ENCODE measurements at regions not wholly inside any gene's neighbourhood (a gene's known extent, or its start where the extent isn't known, plus 50 kb on each side); places are given as distances from the start of the nearest gene placed in this dataset.
"Not testable (repeated sequence)": the region's sequence is repeated elsewhere in the genome, so short reads cannot be mapped to it uniquely, and the experiment has no call there.

DNA sequence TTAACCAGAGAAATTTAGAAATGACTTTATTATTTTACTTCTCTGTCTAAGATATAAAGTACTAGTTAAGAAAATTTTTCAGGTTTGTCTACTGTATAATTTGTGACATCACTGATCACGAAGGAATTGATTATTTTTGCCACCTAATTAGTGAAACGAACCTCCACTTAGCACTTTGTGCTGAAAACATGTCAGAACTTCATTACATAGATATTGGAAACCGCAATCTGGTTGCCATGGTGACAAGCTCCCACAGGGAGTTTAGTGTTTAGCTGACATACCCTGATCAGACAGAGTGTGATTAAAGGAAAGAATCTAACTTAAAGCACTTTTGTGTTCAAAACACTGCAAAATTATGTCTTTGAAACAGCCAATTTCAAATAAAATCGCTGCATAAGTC lies 668.4 kb upstream of the CCNG1 start:
- FAIRE-seq, result no peak

DNA sequence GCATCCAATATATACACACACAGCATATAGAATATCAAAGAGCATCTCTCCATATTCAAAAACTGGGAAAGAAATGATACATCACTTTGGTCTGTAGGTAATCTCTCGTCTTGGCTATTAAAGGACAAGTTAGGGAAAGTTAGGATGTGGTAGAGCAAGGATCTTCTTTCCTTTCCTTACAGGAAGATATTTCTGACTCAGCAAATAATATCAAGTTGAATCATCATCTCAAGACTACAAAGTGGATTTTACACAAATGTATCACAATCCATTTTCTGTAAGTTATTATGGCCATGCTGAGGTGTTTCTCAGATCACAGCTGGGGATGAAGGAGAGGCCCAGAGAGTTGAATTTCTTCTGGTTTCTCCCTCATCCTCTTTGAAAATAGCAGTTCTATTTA lies 651.7 kb upstream of the CCNG1 start:
- DNase-seq (ENCODE audit: insufficient read length, low spot score) (no peak), FAIRE-seq (no peak)
- TF ChIP-seq POLR2A (IDR thresholded peaks at IDR 0.05; ENCODE audit: low read depth, low read length), result no peak

More for the DNA sequence above, 668.4 kb upstream of the CCNG1 start:
- no peak for DNase-seq (ENCODE audit: insufficient read length, low spot score)
- TF ChIP-seq POLR2A (IDR thresholded peaks at IDR 0.05; ENCODE audit: low read depth, low read length), result no peak

DNA sequence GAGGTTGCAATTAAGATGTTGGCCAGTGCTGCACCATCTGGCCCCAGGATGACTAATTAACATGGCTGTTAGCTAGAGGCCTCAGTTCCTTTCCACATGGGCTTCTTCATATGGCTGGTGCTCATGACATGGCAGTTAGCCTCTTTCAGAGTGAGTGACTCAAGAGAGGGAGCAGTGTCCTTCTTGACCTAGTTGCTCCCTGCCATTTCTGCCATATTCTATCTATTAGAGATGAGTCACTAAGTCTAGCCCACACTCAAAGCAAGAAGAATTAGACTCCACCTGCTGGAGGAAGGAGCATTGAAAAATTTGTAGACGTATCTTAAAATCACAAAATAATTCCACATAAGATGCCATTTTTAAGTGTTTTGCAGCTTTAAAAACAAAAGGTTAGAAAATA lies 651.2 kb upstream of the CCNG1 start:
- no peak for FAIRE-seq
- TF ChIP-seq POLR2A (IDR thresholded peaks at IDR 0.05; ENCODE audit: low read depth, low read length), result no peak
- DNase-seq (ENCODE audit: insufficient read length, low spot score), result no peak

DNA sequence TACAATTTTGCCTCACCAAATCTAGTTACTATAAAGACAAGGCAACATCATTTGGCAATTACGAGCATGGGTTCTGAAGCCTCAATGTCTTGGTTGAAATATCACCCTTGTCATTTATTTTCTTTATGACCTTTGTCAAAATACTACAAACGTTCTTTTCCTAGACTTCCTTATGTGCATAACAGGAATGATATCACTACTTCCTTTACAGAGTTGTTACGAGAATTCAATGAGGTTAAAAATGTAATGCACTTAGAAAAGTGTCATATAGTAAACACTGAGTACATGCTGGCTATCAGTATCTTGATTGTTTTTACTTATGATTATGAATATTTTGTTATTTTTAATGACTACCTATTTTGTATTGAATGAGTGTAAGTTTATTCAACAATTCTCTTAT lies 640.9 kb upstream of the CCNG1 start:
- FAIRE-seq (no peak), DNase-seq (ENCODE audit: insufficient read length, low spot score) (no peak)
- no peak for TF ChIP-seq POLR2A (IDR thresholded peaks at IDR 0.05; ENCODE audit: low read depth, low read length)

DNA sequence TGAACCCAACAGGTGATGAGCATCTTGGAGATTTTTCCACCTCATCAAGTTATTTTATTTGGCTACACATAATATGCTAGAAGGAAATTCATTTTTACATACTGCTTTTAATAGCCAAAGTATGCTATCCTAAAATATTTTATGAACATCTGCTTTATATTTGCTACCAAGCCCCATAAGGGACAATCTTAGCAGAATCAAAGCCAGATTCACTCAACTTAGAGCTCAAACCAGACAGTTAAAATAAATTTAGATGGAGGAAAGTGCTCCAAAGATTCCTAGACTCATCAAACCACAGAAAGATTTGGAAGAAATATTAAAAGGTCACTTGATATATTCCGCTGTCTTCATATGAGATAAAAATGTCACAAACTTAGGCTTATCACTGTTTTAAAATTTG lies 637.1 kb upstream of the CCNG1 start:
- no peak for FAIRE-seq
- no peak for TF ChIP-seq POLR2A (IDR thresholded peaks at IDR 0.05; ENCODE audit: low read depth, low read length)
- no peak for DNase-seq (ENCODE audit: insufficient read length, low spot score)

DNA sequence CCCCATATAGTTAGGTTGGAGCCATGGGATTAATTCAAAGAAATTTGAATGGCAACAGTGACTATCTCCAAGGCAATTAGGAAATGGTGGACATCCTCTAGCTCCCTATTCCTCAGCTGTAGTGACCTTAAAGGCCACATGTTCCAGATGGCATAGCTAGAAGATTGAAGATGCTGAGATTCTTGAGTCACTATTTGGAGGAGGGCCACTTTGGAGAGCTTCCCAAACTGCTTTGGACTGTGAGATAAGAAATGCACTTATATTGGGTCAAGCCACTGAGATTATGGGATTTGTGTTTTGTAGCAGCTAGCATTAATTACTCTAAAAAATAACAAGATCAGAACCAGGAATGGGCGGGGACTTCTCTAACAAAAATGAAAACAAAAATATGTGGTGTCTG lies 636.2 kb upstream of the CCNG1 start:
- FAIRE-seq (no peak), DNase-seq (ENCODE audit: insufficient read length, low spot score) (no peak)
- no peak for TF ChIP-seq POLR2A (IDR thresholded peaks at IDR 0.05; ENCODE audit: low read depth, low read length)

DNA sequence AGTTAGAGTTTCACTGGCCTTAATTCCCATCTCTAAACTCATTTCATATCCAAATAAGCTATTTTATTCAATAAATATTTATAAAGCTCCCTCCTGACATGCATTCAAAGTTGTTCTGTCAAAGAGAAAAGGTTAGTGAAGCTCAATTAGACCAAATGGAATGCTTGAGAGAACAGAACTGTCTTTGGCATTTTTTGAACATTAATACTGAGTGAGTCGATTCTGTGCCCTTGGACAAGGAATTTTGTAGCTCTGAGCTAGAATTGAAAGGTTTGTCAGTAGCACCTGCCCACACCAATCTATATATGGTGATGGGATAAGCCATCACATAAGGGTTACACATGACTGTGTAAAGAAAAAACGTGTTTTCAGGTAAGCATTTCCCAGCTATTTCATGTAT lies 631.2 kb upstream of the CCNG1 start:
- DNase-seq (ENCODE audit: insufficient read length, low spot score) (no peak), FAIRE-seq (no peak)
- TF ChIP-seq POLR2A (IDR thresholded peaks at IDR 0.05; ENCODE audit: low read depth, low read length), result no peak

DNA sequence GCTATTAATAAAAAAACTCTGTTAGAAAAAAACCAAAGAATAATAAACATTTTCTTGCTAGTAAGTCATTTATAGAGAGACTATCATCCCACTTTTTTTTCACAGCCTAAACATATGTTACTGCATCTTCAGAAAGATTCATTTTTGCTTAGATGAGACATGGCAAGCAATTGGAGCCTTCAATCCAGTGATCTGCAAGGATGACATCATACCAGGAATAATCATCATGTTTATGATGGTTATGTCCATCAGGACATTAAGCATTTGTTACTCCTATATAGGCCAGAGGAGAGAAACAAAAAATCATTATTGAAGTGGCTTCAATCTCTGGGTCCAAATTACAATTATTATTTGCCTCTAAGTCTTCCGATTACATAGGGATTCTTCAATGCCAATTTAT lies 626.3 kb upstream of the CCNG1 start:
- FAIRE-seq, result no peak
- no peak for TF ChIP-seq POLR2A (IDR thresholded peaks at IDR 0.05; ENCODE audit: low read depth, low read length)
- DNase-seq (ENCODE audit: insufficient read length, low spot score), result no peak

DNA sequence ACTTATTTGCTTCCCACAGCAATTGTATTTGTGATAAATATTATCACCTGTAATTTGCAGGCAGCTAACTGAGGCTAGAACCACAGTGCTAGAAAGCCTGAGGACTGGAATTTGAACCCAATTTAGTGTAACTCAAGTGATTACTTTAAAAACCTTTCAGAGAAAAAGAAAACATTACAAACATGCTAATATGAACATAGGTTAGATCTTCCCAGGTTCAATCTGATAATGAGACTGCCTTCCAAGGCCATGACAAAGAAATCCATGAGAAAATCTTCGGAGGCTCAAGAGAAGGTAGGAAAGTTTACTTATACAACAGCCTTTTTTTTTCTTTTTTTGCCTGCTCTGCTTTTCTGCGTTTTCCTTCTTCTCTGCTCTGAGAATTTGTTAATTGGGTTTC lies 620.6 kb upstream of the CCNG1 start:
- FAIRE-seq (no peak), DNase-seq (ENCODE audit: insufficient read length, low spot score) (no peak)
- TF ChIP-seq POLR2A (IDR thresholded peaks at IDR 0.05; ENCODE audit: low read depth, low read length), result no peak

DNA sequence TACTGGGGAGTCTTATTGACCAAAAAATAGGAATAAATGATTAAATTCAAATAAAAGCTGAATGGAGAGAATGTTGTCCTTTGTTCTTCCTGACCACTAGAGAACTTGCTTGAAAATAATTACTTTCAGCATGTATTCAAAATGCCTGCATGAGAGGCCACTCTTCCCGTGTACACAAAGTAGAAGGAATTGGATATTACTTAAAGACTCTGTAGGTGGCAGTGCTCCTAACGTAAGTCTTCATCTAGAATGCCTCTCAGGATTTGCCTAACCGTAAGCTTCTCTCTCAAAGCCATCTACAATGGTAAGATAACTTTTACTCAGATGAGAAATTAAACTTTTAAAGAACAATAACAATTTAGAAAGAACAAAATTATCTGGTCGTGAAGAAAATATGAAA lies 620.0 kb upstream of the CCNG1 start:
- no peak for TF ChIP-seq POLR2A (IDR thresholded peaks at IDR 0.05; ENCODE audit: low read depth, low read length)
- DNase-seq (ENCODE audit: insufficient read length, low spot score) (no peak), FAIRE-seq (no peak)

DNA sequence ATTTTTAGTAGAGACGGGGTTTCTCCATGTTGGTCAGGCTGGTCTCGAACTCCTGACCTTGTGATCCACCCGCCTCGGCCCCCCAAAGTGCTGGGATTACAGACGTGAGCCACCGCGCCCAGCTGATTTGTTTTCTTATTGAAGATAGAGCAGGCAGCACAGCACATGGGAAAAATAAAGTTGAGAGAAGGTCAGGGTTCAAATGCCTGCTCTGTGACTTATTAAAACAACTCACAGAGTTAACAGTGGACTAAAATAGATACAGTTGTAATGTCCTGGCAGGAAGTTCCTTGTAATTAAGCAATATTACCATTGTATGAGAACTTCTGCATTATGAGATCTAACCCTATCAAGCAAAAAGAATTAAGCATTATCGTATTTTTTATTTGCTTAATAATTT lies 615.7 kb upstream of the CCNG1 start:
- FAIRE-seq; DNase-seq (ENCODE audit: insufficient read length, low spot score): not testable (repeated sequence)

DNA sequence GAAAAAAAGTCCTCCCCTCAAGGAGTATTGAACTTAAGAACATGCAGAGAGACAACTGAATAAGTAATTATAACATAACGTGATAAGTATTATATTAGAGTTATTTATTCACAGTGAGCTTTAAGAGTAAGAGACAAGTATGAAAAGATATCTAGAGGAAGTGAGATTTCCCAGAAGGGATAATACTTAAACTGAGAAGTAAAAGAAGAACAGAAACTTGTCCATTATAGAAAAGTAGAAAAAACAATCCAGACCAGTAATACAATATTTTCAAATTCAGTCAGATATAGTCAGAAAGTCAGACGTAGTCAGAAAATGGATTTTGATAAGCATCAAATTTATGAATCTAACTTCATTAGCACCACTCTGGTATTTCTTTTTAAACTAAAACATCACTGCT lies 613.0 kb upstream of the CCNG1 start:
- no peak for FAIRE-seq
- no peak for DNase-seq (ENCODE audit: insufficient read length, low spot score)
- TF ChIP-seq POLR2A (IDR thresholded peaks at IDR 0.05; ENCODE audit: low read depth, low read length), result no peak

DNA sequence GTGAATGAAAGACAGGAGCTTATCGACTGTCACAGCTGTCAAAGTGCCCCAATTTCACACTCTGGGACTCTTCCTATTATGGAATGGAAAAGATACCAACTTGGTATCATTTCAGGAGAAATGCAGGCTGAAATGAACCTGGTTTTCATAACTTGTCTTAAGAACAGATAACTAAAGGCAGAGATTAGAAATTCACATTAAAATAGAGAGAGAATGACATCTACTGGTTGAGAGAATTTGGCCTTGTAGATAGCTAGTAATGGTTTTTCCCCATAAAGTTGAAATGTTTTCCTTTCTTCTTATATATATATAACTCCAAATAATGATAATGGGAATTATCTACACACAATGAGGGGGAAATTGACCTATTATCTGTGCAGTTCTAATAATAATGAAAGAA lies 600.2 kb upstream of the CCNG1 start:
- DNase-seq (ENCODE audit: insufficient read length, low spot score) (no peak), FAIRE-seq (no peak)
- TF ChIP-seq POLR2A (IDR thresholded peaks at IDR 0.05; ENCODE audit: low read depth, low read length), result no peak

DNA sequence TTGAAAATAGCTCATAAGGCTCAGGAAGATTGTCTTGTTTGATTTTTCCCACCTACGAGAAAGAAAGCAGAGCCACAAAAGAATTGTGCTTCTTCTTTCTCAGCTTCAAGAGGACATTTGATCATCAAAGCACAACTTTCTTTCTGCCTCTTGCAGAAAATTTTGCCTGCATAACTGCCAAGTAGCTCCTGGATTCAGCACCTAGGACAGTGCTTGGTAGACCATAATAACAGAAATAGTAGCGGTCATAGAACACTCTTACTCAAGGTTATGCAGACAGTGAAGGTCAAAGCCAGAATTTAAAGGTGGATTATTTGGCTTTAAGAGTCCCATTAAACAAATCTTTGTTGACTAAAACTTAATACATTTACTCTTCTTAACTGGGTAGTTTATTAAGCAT lies 594.7 kb upstream of the CCNG1 start:
- DNase-seq (ENCODE audit: insufficient read length, low spot score) (no peak), FAIRE-seq (no peak)
- TF ChIP-seq POLR2A (IDR thresholded peaks at IDR 0.05; ENCODE audit: low read depth, low read length), result no peak

DNA sequence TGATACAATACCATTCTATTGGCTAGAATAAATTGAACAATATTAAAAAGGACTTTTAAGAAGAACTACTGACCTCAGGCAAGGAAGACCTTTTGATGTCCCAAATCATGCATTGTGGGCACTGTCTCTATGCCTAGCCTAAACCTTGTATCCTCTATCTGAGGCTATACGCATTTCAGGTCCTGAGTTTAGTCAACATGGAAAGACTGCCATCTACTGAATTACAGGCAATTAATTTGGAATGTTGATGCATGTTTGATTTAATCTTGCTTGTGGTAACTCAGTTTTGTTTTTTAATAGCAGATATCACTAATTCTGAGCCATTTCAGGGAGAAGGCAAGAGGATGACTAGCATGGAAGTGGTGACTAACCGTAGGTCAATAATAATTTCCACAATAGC lies 585.3 kb upstream of the CCNG1 start:
- no peak for TF ChIP-seq POLR2A (IDR thresholded peaks at IDR 0.05; ENCODE audit: low read depth, low read length)
- no peak for FAIRE-seq
- no peak for DNase-seq (ENCODE audit: insufficient read length, low spot score)

DNA sequence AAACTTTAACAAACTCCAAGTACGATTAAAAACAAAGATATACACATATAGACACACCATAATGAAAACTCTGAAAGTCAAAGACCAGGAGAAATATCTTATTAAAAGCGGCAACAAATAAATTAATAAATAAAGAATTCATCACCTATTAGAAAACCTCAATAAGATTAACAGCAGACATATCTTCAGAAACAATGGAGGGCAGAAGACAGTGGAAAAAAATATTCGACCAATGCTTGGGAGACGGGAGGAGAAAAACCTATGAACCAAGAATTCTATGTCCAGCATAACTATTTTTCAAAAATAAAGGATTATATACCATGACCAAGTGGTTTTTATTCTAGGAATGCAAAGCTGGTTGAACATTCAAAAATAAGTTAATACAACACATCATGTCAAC lies 578.6 kb upstream of the CCNG1 start:
- FAIRE-seq (no peak), DNase-seq (ENCODE audit: insufficient read length, low spot score) (no peak)
- no peak for TF ChIP-seq POLR2A (IDR thresholded peaks at IDR 0.05; ENCODE audit: low read depth, low read length)

All from H54 (cell line).